ENCODE measurements at regions not wholly inside any gene's neighbourhood (a gene's known extent, or its start where the extent isn't known, plus 50 kb on each side); places are given as distances from the start of the nearest gene placed in this dataset.
"Not testable (repeated sequence)": the region's sequence is repeated elsewhere in the genome, so short reads cannot be mapped to it uniquely, and the experiment has no call there.

DNA sequence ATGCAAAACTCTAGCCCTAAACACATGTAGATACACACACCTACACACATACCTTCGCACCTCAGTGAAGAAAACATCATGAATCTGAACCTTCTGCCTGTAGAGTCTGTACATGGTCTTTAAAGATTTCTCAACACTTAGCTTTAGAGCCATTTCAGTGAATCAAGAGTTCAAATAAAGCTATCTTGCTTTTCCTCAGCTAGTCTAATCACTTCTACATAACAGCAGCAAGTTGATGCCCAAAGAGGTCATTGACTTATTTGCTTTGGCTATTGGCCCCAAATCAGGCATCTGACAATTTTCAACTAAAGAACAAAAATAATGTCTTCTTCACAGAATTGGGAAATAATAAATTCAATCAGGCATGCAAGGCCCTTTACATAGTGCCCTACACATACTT is 127.9 kb upstream of the SGCD start:
- DNase-seq (ENCODE audit: low read depth), result no peak

DNA sequence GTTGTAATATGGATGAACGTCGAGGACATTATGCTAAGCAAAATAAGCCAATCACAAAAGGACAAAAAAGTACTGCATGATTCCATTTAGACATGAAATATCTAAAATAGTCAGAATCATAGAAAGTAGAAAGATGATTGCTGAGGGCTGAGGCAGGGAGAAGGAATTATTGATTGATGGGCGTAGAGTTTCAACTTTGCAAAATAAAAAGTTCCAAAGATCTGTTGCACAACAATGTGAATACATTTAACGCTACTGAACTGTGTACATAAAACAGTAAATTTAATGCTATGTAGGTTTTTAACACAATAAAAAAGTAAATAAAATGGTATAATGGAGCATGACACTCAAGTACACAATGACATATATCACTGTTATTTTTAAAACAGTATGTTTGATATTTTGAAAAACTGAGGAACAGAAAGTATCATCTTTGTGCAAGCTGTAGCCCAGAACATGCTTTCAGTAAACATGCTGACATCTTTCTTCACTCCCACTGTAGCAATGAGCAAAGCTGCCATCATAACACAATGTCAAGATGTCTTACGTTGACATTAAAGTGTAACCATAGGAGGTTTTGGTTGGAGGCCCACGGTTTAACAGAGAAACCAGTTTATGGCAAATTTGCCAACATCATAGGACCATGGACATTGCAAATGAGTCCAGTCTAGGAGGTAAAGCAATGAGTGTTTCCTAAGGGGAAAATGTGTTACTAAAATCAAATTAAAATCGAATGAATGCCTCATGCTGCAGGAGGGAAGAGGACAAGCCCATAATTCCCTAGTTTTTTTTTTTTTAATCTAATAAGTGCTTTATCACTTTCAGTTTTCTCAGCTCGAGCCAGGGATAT is 125.8 kb upstream of the SGCD start:
- DNase-seq (ENCODE audit: low read depth), result no peak

DNA sequence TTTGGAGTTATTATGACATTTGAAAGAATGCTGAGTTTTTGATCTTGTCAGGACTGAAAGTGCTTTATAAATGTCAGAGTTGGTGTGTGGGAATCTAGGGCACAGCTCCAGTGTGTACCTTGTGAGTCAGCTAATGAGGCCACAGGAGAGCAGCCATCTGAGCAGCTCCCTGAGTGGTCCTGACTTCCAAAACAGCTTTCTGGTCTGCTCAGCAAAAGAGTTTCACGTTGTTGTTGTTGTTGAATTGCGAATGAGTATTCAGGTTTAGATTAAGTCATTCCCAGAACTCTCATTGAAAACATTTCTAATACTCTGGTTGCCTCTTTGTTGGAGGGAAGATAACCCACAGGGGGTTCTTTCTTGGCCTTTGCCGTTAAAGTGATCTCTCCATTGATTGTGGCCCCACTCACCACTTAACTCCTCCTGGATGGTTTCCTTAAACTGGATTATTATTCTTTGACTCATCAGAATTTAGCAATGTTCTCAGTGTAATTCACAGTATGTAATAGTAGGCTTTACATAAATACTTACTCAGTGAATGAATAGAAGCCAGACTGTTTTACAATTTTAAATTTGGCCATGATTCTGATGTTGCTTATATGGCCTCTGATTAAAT is 125.1 kb upstream of the SGCD start:
- DNase-seq (ENCODE audit: low read depth), result no peak

DNA sequence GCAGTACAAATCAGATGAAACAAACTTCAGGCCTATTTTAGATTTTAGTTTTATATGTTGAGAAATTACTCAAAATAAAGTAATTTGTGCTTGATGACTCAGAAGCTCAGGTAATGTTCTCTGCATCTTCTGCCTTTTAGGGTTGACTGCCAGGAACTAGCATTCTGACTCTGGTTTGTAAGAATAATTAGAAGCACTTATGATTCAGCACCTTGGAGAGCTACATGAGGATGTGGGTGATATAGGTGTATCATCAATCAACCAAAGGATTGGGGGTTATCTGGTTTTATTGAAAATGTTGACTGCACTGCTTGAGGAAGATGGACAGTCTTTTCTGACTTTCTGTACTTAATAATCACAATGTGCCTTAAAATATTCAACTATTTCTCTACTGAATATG is 118.7 kb upstream of the SGCD start:
- DNase-seq (ENCODE audit: low read depth), result no peak

DNA sequence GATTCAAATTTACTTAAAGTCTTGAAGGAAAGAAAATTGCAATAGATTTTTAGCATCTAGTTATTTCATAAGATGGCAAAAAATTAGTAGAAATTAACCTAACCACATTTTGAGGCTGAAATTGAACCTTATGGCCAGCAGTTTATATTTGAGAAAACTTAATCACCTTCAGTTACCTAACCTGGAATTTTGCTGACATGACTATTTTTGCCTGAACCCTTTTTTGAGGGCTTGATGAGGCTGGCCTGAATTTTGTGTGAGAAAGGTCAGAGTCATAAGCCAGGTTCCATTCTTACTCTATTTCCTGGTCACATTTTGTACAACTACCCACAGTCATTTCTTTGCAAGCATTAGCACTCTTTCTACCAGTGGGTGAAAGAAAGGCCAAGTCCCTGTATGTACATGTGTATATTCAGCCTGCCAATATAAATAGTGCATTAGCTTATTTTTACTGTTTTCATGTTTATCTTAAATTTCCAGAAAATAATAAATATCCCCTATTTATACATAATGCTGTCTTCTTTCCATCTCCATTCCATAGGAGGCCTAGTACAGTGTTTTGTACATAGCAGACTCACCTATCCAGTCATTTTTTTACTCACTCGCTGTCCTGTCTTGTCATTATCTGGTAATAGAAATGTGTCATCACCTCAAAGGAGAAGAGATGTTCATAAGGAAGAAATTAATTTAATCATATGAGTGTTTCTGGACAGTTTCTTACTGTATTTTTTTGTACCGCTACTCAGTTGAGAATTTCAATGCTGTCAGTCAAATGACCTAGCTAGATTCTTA is 108.4 kb upstream of the SGCD start:
- no peak for DNase-seq (ENCODE audit: low read depth)

DNA sequence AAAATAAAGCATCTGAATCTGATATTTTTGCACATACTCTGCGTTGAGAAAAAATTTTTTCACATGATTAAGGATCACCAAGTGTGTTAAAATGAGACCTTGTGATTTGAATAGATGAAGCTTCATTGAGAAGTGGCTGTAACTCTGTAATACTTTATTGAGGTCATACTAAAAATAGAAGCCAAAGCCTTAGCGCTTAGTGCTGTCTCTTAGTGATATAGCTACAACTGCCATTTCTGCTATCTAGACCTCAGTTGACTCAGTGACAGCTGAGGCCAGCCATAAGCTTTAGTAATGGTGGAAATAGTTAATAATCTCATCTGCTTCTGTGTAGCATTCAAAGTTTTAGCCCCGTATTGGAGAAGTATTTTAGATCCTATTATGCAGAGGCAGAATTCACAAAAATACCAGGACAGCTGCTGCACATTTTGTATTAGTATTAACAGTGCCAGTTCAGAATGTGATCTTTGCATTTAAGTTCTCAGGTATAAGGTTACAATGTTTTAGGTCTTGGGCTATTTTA is 107.4 kb upstream of the SGCD start:
- no peak for DNase-seq (ENCODE audit: low read depth)

DNA sequence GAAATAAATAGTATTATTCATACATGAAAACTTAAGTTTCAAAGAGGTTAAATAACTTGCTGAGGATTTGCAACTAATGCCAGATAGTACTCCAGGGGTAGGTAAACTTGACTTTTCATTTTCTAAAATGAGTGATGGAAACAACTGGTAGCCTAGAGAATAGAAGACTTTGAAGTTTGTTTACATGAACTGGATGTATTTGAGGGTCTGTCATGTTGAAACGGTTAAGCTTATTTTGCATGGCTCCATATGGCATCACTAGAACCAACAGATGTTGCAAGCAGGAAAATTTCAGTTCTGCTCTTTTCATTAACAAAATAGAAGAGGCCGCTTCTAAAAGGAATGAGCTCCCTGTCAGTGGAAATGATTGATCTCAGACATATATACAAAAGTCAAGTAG is 105.1 kb upstream of the SGCD start:
- DNase-seq (ENCODE audit: low read depth), result no peak

DNA sequence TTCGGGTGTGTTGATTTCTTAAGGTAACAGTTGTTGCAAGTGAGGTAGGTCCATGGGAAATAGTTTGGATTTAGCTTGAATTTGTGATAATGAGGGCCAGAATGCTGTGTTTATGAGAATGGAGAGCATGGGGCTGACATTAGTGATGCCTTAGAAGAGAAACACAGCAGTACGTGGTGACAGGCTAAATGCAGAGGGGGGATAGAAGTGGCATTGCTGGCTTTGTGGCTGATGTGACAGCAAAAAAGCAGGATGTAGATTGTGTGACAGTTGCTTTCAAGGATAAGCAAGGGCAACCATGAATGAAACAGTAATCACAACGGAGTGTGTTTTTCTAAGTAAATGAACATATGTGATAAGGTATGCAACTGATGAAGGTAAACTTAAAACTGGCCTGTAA is 103.4 kb upstream of the SGCD start:
- no peak for DNase-seq (ENCODE audit: low read depth)

DNA sequence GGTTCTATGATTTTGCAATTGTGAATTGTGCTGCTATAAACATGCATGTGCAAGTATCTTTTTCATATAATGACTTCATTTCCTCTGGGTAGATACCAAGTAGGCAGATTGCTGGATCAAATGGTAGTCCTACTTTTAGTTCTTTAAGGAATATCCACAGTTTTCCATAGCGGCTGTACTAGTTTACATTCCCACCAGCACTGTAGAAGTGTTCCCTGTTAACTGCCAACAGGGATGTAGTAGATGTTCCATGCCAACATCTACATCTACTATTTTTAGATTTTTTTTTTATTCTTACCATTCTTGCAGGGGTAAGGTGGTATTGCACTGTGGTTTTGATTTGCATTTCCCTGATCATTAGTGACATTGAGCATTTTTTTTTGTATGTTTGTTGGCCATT is 100.5 kb upstream of the SGCD start:
- not testable (repeated sequence) for DNase-seq (ENCODE audit: low read depth)

DNA sequence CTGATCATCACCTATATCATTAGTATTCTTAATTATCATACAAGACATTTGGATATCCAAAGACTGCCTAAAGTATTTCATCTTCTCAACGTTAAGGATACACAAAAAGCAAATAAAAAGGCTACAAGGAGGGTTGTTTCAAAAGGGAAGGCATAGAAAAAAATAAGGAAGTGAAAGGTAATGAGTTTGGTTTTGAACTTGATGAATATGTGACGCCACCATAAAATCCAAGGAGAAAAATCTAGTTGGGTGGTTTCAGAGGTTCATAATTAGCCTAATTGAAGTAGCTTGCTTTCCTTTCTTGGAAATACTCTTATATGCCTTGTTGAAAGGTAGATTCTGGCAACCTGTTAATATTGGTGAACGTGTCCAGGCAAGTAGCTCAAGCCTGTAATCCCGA is 96.1 kb upstream of the SGCD start:
- no peak for DNase-seq (ENCODE audit: low read depth)

DNA sequence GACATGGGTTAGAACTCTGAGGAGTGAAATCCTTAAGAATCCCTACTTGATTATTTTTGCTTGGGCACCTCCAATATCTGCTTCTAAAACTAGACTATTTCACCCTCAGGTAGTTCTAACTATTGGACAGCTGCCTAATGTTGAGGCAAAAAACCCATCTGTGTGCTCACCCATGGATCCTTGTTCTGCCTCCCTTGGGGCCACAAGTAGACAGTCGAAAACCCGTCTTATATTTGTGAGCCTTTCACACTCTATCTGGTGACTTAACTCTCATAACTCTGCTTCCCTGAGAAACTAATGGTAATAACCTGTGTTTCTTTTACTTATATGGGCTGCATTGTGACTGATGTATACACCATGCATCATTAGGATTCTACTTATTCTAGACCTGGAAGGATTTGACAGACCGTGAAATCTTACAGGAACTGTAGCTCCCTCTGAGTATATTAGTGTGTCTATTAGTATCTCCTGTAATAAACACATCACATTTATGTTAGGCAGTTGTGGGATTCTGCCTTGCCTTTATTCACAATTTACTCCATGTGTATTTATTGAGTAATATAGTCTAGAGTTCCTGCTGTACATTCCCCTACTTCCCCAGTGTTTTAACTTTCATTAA is 94.6 kb upstream of the SGCD start:
- no peak for DNase-seq (ENCODE audit: low read depth)

DNA sequence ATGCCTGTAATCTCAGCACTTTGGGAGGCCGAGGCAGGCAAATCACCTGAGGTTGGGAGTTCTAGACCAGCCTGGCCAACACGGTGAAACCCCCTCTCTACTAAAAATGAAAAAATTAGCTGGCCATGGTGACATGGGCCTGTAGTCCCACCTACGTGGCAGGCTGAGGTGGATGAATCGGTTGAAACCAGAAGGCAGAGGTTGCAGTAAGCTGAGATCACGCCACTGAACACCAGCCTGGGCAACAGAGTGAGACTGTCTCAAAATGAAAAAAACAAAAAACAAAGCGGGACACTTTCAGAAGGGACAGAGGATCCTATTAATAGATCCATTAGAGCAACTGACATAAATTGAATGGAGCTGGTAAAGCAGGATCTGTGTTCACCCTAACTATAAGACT is 89.6 kb upstream of the SGCD start:
- no peak for DNase-seq (ENCODE audit: low read depth)

DNA sequence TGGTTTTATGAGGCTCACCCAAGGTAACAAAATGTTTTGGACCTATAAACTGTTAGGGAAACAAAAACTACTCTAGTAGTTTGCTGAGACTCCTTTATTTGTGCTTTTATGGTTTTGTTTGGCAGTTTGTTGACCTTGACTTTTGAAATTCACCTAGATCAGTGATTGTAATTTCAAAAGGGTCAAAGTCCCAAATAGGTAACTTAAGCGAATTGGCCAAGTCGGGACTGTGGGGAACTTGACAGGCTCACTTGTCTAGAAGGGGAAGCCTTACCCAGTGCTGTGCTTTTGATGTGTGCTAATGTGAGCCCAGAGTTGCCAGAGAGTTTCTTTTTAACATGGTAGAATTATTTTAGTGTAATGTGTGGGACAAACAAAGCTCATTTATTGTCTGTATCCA is 87.2 kb upstream of the SGCD start:
- no peak for DNase-seq (ENCODE audit: low read depth)

DNA sequence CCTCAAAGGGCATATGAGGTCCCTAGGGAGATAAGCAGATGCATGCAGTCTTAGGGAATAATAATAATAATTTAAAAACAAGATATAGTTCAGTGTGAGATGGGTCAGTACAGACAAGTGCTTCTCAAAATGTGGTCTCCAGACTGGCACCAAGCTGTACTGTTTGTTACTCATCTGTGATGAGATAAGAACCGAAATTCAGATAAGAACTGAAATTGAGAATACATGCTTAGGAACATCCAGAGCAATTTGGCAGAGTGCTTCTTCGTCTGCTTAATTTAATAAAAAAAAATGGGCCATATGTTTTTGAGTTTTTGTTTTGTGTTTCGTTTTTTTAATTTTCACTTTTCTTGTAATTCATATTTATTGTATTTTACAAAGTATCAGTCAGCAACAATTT is 86.5 kb upstream of the SGCD start:
- DNase-seq (ENCODE audit: low read depth), result no peak

DNA sequence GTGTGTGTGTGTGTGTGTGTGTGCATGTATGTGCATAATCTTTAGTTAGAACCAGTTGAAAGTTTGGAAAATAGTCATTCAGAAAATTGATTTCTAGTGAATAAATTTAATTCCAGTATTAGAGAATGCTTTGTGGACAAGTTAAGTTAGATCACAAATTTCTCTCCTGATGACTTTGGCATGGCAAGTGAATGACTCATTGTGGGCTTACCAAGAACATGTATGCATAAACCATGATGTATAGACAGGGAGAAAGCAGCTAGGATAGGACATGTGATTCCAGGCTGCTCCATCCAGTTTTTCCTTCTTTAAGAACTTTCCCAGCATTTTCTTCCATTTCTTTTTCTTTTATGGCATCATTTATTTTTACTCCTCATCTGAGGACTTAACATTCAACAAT is 85.7 kb upstream of the SGCD start:
- DNase-seq (ENCODE audit: low read depth), result no peak

DNA sequence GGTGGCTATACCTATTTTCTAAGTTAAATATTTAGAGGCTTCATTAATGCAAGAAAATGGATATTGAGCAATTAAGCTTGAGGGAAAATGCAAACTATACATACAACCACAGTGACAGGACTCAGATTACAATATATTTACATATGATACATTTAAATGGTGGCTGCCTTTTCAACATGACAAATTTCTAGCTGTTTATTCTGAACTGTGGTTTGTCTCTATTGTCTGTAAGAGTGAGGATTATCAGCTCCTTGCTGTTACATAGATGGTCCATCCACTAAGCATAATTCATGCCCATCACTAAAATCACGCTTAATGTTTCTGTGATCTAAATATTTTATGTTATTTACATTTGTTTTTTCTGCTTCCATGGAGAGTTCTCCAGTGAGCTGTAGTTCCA is 81.1 kb upstream of the SGCD start:
- DNase-seq (ENCODE audit: low read depth), result no peak

DNA sequence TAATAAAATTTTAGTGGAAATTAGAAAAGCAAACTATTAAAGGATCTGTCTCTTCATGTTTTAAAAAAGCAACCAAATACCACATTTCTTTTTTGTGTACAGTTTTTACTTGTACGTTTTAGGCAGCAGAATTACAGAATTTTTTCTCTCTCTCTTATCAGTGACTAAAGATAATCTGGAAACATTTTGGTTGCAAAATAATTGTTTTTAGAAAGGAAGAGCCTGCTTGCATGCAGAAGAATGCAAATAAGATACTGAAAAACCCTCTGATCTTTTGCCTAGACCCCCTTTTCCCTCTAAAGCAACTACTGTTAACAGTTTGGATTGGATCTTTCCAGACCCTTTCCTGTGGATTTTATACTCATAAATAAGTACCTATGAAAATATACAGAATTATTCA is 75.9 kb upstream of the SGCD start:
- no peak for DNase-seq (ENCODE audit: low read depth)

DNA sequence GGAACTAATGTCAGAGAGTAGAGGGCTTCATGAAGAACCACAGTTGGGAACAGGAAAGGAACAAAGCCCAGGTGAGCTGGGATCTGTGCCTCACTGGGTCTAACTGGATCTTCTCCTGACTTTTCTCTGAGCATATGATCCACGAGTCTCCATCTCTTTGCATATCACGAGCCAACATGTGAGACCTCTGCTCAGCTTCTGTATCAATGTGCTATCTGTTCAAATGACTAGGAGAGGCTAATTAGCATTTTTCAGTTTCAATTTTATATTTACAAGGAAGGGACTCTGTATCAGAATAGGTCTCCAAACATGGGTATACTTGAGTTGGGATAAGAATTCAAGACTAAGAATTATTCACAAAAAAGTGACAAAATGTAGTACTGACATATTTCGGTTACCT is 73.8 kb upstream of the SGCD start:
- no peak for DNase-seq (ENCODE audit: low read depth)

DNA sequence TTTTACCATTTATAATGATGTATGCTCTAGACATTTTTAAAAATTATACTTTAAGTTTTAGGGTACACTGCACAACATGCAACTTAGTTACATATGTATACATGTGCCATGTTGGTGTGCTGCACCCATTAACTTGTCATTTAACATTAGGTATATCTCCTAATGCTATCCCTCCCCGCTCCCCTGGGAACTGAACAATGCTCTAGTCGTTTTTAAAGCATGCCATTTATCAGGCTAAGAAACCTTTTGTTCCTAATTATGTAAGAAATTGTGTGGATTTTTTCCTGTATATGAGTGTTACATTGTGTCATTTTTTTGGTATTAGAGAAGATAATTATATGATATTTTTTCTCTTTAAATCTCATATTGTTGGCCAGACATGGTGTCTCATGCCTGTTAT is 72.8 kb upstream of the SGCD start:
- no peak for DNase-seq (ENCODE audit: low read depth)

DNA sequence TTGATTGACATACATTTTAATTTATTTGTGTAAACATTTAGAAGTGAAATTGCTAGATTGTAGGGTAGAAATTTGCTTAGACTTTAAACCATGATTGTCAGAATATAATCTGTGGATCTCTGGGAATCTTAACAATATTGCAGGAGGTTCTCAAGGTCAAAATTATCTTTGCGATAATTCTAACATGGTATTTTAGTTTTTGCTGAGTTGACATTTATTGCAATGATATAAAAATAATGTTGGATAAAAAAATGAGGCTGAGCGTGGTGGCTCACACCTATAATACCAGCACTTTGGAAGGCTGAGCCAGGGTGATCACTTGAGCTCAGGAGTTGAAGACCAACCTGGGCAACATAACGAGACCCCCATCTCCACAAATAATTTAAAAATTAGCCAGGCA is 70.3 kb upstream of the SGCD start:
- DNase-seq (ENCODE audit: low read depth), result no peak

DNA sequence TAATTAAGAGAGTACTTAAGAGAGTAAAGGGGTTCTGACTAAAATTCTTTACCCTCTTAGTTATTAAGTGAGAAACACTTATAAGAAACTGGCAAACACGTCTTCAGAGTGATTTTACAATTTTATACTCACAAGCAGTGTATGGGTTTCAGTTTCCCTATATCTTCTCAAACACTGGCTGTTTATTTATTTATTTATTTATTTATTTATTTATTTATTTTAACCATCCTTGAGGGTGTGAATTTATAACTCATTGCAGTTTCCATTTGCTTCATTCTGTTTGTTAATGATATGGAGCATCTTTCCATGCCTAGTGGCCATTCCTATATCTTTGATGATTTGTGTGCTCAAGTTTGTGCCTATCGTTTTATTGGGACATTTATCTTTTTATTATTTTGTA is 68.0 kb upstream of the SGCD start:
- DNase-seq (ENCODE audit: low read depth), result no peak

DNA sequence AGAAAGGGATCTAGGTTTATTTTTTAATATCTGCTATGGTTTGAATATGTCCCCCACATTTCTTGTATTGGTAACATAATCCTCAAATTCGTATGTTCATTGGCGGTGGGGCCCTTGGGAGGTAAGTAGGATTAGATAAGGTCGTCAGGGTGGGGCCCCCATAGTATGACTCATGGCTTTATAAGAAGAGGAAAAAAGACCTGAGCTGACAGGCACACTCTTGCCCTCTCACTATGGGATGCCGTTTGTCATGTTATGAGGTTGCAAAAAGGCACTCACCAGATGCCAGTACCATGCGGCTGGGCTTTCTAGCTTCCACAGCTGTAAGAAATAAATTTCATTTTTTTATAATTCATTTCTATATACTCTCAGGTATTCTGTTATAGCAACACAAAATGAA is 67.3 kb upstream of the SGCD start:
- no peak for DNase-seq (ENCODE audit: low read depth)
